HuH-7 (cell line): ENCODE measurements at regions not wholly inside any gene's neighbourhood (a gene's known extent, or its start where the extent isn't known, plus 50 kb on each side); places are given as distances from the start of the nearest gene placed in this dataset.
"Not testable (repeated sequence)": the region's sequence is repeated elsewhere in the genome, so short reads cannot be mapped to it uniquely, and the experiment has no call there.

Experiments used
- DNase-seq: peaks from one replicate; pipeline ENCODE4 v3.0.0; 2011; ENCODE audit warnings: low spot score

DNA sequence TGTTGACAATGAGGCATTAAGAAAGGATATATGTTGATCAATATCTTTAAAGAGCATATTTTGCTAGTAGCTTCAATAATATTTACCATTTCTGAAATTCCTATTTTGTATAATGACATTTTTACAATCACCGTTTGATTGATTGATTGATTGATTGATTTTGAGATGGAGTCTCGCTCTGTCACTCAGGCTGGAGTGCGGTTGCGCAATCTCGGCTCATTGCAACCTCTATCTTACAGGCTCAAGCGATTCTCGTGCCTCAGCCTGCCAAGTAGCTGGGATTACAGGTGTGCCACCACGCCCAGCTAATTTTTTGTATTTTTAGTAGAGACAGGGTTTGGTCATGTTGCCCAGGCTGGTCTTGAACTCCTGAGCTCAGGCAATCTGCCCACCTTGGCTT, 150.9 kb upstream of the TEX13D start:
- not testable (repeated sequence) for DNase-seq

DNA sequence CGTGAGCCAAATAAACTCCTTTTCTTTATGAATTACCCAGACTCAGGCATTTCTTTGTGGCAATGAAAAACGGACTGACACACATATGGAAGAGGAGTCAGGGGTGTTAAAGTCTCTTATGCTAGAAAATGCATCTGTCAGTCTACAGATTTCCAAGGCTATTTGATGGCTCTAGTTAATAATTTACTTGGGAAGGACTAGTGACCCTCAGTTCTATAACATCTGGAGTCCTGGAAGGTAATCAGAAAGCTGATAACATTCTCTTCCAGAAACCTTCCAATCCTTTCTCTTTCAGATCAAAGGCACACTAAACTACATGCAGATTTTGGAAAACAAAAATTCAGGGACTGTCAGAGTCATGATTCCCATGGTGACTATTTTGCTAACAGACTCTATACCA, 142.0 kb upstream of the TEX13D start:
- DNase-seq: peak; percentile 23

DNA sequence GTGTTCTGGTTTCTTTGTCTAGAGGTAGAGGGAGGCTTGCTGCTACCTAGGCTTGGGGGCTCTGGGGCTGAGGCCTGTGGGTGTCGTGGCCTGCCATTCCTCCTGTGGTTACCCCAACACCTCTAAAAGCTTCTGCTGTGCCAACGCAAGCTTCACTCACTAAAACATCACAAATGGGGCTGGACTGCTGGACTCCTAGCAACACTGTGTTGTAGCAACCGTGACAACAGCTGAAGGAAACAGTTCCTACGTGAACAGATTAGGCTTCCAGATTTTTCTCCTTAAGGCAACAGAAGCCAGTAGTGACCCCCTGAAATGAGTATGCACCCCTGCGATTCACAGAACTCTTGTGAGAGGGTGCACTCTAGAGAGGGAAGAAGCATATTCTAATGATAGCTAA, 138.3 kb upstream of the TEX13D start:
- no peak for DNase-seq

DNA sequence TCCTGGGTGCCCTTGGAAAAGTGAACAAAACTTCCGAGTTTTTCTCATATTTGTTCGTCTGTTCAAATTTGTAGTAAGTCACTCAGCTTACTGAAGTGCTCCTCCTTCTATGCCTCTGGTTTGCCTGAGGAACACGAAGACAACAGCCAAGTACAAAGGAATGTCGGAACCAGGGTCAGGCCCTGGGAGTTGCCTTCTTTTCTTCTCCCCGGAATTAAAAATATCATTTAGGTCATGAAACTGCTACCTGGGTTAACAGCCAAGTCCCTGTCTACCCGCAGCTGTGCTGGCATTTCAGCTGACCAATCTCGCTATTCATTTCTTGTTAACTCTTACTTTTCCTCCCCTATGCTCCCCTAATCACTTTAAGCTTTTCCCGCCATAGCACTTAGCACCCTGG, 137.6 kb upstream of the TEX13D start:
- no peak for DNase-seq

DNA sequence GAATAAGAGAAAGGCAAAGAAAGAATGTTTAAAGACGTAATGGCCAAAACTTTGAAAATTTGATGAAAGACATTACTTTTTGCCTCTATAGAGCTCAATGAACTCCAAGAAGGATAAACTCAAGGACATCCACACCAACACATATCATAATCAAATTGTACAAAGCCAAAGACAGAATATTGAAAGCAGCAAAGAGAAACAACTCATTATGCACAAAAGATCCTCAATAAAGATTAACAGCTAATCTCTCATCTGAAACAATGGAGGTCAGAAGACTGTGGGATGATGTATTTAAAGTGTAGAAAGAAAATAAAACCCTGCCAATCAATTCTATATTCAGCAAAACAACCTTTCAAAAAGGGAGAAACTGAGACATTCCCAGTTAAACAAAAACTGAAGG, 129.1 kb upstream of the TEX13D start:
- DNase-seq: no peak

DNA sequence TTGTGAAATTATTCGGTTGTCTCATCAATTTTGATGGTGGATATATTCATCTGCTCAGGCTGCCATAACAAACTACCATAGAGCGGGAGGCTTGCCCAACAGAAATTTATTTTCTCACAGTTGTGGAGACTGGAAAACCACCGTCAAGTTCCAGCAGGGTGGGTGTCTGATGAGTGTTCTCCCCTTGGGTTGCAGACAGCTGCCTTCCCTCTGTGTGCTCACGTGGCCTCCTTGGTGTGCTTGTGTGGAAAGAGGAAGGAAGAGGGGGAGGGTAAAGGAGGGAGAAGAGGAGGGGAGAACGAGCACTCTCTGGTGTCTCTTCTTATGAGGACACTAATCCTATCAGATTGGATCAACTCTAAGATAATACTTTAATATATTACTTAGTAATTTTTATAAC, 123.8 kb upstream of the TEX13D start:
- no peak for DNase-seq

DNA sequence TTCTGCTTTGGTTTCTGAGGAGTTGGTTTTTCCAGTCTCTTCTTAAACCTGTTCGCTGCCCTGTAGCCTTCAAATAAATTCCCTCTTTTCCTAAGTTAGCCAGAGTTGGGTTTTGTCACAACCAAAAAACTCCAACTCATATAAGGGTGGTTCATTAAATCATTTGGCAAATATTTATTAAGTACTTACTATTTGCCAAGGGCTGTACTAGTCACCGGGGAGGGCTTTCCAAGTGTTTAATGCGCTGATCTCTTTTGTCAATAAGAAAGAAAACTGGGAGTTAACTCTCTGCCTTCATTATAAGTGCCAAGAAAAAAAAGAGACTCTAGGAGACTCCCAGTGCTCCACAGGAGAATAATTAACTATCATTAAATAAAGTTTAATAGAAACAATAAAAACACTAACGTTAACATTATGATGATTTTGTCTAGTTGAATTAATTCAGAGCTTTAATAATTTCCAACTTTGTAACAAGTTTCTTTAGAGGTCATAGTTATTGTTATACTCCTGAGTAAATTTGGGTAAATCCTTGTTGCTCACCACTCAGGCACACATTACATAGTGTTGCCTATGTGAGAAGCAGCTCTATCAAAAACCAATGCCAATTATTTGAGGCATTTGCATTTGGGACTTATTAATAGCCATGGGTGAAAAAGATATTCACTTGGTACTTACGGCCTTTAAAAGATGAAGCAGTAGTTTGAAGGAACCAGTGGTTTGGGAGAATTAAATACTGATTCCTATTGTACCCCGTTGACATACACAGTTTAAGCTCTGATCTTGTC, 122.5 kb upstream of the TEX13D start:
- DNase-seq: no peak

DNA sequence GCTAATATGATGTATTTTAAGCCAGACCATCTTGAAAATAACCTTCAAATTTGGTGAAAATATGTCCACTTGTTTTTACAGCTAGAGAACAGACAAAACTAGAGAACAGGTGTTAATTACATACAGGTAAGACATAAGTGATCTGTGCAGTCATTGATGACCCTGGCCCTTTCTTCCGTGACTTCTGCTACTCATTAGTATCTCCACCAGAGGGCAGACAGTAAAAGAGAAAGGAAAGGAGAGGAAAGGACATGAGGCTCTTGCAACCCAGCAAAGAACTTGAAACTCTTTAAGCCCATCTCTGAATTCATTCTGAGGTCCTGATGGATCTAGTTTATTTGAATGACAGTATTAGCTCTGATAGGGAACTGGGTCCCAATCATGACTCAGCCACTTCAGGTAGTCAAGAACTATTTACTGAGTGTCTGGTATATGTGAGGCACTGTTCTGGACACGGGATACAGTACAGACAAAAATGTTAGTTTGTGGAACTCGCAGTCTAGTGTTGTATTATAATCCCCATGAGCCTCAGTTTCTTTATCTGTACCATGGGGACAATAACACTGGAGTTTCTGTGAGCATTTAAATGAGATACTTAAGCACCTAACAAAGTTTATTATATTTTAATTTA, 121.0 kb upstream of the TEX13D start:
- DNase-seq: peak; percentile 10

DNA sequence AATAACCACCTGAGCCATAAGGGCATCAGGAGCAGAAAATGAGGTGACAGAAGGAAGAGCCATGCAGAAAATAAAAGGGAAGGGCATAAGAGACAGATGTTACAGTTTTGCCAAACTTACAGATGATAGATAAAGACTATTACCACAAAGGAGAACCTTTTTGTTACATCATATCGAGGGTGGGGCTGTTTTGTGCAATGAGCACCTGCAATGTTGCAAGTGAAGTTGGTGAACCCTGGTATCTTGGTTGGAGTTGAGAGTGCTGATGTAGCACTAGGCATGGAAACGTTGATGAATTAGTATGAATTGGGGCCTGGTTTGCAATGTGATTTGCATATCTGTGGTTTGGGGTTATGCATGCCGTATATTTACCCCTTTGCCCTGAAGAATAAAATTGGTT, 119.8 kb upstream of the TEX13D start:
- DNase-seq: no peak

DNA sequence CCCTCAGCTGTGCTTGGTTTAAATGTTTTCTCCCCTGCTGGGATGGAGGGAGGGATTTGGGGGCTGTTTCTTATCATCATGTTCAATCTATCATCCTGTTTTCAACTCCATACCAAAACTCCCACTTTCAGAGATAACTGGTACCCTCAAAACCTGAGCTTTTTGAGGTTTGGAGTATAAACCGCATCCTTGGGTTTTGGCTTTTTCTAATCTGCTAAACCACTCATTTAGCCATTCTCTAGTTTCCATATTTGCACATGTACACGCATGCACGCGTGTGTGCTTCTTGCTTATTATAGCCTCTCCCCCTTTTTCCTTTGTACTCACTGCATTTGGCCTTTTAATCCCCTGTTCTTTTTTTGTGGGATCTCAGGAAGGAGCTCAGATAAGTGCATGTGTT, 116.7 kb upstream of the TEX13D start:
- DNase-seq: no peak

DNA sequence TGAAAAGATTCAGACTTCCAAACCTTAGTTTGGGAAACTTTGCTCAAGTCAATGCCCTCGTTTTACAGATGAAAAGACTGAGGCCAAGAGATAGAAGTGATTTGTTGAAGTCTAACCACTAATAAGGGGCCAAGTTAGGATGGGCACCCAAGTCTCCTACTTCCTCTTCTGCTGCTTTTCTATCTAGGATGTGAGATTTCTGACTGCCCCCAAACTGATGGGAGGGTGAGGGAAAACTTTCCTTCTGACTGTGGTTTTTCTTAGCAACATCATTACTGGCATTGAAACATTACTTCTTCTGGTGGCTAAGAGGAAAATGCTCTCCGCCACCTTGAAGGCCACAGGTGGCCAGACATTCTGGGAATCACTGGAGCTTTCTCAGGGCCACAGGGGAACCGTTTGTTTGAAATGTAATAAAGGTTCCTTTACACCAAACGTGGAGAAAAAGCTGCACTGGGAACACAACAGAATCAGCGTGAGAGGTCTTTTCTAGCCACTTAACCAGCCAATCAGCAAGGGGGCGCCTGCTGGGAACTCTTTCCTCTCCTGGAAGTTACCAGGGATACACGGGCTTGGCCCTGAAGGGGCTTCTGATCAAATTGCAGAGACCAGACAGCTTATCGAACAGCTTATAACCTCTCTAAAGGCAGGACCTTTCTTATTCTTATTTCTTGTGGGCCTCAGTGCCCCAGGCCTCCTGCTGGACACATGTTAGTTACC, 115.9 kb upstream of the TEX13D start:
- no peak for DNase-seq

DNA sequence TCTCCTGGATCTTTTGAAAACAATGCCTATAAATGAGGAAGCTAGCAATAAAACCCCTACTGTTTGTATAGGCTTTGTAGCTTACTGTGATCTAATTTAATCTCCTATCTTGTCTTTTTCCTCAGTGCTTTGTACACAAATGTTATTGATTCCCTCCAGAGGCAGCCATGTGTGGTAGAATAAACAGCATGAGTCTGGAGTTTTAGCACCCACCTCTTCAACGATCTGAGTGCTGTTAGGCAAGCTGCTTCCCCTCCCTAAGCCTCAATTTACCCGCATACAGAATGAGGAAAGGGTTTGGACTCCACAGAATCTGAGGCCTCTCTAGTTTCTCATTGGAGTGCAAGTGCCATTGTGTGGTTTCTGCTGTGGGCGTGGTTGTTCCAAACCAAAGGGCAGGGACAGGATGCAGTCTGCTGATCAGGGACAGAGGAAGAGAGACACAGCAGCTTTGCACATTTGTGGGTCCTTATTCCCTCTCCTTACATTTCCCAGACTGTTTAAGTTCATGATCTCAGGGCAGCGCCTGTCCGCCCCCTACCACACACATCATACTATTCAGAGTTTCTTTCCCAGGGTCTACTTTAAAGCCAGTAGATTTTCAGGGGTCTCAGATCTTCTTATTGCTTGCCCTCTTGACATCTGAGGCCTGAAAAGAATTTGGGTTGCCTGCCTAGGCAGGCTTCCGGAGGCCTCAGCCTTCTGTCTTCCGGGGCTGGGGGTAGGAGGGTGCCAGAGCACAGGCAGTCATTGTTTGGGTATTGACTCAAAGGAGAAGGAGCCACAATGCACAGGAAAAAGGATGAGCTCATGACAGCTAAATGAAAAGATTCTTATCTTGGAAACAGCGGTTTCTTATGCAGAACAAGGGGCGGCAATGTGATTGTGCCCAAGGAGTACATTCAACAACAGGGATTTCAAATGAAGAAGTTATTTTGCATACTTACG, 114.9 kb upstream of the TEX13D start:
- DNase-seq: no peak

DNA sequence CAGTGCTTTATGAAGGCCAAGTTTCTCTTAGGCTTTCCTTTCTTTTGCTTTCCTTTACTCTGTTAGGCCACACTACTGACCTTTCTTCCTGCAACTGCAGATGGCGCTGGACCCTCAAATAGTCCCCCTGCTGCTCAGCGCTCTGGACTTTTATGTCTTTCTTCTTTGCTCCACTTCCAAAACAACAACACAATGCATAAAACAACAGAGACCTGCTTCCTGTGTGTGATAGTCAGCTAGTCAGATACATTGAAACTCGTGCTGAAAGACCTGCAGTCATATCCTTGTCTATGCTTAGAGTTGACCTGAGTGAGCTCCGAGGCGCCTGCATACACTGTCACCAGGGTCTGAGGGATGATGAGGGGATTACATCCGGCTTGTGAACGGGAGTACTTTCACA, 108.9 kb upstream of the TEX13D start:
- DNase-seq: no peak

DNA sequence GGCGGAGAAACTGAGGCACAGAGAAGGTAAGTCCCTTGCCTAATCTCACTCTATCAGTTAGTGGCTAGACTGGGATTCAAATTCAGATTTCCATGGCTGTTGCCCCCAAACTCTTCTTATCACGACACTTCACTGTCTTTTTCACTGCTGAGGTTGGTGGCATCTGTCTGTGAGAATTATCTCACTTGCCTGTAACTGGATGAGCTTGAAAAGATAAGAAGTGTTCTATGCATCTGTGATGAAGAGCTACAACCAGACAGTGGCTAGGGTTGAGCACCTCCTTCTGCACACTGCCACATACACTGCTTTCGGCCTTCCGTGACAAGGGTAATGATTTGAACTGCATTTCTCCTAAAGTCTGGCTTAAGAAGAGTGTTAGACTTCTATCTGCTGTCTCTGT, 107.9 kb upstream of the TEX13D start:
- no peak for DNase-seq

DNA sequence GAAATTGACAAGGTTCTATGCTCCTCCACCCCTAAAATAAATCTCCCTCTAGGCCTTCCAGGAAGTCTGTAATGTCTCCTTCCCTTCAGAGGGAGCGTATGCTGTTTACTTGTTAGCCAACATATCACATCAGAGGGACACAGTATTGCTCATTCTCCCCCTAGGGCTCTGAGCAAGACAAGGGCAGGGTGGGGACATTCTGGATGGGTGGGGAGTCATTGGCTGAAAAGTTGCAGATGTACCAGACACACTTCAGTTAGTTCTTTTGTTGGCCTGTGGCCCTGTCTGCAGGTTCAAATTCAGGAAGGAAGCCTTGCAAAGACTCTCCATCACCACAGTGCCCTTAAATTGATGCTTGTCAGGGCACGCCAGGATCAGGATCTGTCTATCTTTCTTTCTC, 106.3 kb upstream of the TEX13D start:
- no peak for DNase-seq

DNA sequence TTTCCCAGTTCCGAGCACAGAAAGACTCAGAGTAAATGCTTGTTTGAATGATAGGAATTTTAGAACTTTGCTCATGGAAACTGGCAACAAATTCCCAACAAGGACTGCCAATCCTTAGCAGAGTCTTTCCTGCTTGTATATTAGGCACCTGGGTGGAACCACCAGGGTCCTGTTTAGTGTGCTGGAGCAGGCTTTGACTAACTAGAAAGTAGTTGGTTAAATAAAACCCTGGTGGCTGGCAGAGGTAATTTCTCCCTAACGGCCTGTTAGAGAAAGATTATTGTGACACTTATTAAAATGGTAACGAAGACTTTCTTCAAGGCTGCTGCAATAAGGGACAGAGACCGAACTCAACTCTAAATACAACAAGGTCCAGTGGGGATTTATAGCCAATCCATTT, 103.6 kb upstream of the TEX13D start:
- no peak for DNase-seq

DNA sequence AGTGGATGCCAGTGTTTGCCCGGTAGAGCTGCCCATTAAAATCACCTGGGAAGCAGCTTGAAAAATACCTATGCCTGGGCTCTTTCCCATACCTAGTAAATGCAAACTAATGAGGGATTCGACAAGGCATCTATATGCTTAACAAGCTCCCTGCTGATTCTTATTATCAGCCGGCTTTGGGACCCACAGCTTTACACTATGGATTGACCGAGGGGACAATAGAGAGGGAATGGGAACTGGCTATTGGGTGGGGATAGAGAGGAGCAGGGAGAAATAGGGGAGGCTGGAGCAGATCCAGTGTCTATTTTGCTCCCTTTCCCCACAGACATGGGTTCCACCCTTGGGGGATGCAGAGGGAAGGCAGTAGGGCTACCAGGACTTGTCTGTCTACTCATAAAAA, 103.1 kb upstream of the TEX13D start:
- DNase-seq: no peak

DNA sequence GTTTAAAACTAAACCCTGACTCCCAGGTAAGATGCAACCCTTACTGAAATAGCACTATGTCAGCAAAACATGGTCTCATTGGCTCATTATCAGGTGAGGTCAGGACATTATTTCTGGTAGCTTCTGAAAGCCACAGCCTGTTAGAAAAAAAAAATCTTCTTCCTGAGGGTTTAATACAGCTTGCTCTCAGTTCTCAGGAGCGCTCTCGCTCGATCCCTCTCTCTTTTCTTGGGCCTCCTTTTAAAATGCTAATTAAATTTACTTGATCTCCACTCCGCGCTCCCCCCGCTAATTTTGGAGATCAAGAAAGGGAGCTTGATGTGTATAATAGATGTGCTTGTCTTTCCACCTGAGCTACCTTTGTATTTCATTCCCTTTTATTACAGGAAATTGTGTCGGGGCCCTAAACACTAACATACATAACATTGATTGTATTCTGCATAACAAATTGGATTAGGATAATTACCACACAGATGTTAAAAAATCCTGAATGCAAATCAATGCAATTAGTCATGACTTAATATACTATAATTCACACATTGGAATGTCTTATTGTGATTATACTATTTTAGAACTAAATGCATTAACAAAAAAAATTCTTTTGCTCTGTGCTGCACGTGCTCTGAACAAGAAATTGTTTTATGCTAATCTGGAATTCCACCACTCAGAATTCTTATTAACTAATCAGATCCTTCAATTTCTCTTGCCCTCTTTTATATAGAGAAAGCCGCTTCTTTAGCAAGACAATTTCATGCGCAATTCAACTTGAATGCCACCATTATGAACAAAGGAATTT, 101.6 kb upstream of the TEX13D start:
- DNase-seq: no peak

DNA sequence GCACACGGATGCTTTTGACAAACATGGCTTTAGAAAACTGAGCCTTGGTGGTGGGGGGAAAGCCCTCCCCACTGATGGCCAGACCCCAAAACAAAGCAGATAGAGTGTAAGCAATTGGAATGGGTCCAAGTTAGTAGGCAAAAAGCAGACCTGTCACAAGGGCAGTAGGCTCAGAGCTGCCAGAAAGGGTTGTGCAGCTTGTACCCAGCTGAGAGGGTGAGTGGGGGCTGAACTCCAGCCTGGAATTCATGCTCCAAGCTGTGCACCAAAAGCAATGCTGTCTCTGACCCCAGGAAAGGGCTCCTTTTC, 101.1 kb upstream of the TEX13D start:
- no peak for DNase-seq

DNA sequence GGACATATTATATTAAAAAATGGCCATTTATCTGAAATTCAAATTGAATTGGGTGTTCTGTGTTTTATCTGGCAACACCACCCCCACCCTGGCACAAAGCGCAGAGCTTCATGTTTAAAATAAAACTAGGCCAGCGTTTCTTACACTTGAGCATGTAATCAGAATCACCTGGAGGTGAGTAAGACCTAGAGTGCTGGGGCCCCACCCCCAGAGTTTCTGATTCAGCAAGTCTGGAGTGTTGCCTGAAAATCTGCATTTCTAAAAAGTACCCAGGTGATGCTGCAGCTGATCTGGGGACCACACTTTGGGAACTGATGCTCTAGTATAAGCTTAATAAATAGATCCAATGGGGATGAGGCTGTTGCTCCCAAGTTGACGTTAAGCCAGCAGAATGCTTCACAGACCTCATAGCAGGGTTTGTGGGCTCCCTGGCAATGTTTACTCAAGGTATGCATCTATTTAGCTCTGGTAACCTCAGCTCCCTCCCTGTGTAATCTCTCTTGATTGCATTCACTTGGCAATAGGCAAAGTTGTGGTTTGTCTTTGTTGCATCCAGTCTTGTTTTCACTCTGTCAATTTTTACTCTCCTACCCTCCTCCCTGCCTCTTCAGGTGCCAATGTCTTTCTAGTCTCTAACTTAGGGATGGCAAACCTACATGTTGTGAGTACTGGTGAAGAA, 99.8 kb upstream of the TEX13D start:
- DNase-seq: no peak

DNA sequence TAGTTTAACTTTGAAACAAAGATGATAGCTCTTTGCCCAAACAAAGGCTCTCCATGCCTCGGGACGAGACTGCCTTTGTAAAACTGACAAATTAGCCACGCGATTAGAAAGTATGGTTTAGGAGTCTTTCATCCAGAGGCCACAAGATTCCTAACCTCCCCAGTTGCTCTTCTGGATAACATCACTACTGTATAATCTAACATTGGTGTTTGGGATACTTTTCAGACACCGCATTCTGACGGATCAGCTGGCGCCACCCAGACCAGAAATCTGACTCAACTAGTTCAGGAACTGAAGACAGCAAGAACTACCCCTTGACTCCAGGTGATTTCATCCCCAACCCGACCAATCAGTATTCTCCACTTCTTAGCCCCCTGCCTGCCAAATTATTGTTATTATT, 98.1 kb upstream of the TEX13D start:
- no peak for DNase-seq
